Urothelium cell line (cell line): ENCODE measurements at regions not wholly inside any gene's neighbourhood (a gene's known extent, or its start where the extent isn't known, plus 50 kb on each side); places are given as distances from the start of the nearest gene placed in this dataset.
"Not testable (repeated sequence)": the region's sequence is repeated elsewhere in the genome, so short reads cannot be mapped to it uniquely, and the experiment has no call there.

ENCODE experiments used
- DNase-seq: peaks from one replicate; pipeline ENCODE4 v3.0.0; 2011; ENCODE audit warnings: low spot score, mixed read lengths
- FAIRE-seq: peaks from 2 replicates; lab custom pipeline; 2011; peaks lifted over from hg19 to GRCh38; lab: Jason Lieb, UNC

DNA sequence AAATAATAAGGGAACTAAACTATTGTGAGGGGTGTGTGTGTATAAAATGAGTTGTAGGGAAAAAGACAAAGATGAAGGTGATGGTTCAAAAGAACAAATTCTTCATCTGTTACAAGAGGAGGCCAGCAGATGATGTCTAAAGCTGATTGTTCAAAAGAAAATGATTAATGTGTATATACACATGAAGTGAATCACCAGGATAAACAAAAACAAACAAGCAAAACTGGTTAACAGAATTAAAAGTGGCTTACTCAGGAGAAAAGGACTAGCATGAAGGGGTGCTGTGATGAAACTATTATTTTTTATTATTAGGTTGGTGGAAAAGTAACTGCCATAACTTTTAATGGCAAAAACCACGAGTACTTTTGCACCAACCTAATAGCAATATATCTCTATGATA, 348.4 kb downstream of the BCL11B start:
- no peak for DNase-seq
- FAIRE-seq = no peak

DNA sequence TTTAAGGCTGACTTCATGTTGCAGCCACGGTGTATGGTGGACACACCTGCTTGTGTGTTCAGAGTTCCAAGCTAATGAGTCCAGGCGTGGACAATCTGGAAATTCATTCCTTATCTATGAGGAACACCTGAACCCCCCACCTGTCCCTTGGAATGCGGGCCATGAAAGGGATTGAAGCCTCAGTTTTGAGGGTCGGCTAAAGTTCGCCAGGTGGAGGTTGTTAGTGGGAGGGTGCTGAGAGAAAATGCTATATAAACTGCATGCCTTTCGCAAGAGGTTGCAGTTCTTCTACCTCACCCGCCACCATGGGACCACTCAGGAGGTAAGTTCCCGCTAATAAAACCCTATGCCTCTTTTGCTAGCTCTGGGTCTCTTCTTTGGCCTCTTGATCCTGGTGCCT, 348.0 kb downstream of the BCL11B start:
- FAIRE-seq (no peak), DNase-seq (no peak)

DNA sequence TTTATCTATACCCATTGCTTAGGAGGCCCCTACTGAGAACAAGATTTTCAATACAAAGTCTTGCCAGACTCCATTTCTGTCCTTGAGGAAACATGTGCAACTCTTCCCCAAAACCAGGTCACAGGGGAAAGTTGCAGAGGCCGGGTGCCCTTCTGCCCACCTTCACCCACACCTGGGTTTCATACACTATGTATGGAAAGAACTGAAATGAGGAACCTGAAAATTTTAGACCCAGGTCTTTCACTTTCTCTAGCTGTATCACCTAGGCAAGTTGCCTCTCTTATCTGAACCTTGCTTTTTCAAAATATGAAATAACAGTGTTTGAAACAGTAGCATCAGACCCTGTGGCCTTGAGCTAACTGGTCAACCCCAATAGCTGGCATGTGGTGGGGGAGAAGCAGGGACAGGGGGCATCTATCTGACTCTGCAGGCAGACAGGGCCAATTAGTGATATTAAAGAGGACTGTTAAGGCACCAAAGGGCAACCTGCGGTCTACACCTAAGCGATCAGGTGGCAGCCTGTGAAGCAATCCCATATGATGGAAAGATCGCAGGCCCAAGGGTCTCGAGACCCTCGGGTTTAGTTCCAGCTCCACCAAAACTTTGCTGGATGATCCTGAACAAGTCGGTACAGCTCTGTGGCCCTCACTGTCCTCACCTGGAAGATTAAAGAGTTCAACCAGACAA, 346.5 kb downstream of the BCL11B start:
- DNase-seq (no peak), FAIRE-seq (no peak)

DNA sequence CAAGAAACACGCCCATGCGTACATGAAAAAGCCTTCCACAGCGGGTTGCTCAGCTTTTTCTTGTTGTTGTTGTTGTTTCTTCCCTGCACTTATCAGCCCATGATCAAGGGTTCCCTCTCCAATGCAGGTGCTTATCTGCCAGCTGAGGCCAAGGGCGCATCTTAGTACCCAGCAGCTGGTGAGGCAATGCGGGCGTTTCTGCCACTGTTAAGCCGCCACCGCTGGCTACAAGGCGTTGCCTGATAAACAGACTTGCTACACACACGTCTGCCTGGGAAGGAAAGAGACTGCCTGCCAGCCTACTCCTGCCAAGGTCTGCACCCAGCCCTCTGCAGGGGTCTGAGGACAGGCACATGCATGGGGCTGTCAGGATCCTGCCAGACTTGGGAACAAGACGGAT, 345.9 kb downstream of the BCL11B start:
- FAIRE-seq (no peak), DNase-seq (no peak)

DNA sequence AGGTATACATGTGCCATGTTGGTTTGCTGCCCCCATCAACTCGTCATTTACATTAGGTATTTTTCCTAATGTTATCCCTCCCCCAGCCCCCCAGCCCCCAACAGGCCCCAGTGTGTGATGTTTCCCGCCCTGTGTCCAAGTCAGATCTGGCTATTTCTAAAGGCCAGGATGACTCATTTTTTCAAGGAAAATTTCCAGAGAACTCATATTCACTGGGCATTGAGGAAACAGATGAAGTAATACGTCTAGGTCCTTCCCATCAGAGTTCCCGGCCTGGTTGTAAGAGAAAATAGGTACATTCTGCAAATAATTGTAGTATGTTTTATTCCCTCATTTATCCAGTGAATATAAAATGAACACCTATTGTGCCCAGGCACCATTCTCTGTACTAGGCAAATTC, 345.2 kb downstream of the BCL11B start:
- no peak for DNase-seq
- FAIRE-seq = no peak

DNA sequence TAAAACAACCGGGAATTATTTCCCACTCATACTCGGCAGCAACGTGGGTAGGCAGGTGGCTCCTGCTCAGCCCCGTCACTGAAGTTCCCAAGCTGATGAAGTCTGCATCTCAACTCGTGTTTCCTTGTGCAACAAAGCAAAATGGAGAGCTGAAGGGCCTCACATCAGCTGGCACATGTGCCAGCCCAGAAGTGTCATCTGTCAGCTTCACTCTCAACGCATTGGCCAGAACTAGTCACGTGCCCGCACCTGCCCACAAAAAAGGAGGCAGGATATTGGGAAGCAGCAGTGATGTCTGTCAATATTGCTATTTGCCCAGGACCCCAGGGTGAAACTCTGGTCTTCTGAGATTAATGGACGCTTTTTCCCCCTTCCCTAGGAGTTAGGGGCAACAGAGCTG, 344.0 kb downstream of the BCL11B start:
- no peak for FAIRE-seq

DNA sequence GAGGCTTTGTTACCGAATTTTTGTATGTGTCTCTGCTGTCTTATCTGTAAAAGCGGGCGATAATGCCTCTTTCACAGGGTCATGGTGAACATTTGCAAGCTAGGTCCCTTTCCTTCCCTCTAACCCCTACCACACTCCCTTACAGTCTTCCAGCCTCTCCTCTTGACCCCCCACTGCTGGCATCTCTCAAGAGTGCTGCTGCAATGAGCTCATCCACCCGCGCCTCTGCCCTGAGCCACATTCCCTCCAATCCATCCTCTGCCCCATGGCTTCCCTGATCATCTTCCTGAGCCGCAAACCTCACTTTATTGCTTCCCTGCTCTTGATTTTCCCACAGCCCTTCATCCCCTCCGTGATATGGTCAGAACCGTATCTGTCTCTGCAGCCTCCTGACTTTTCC, 343.6 kb downstream of the BCL11B start:
- DNase-seq = no peak
- FAIRE-seq = no peak

More for the DNA sequence above, 344.0 kb downstream of the BCL11B start:
- no peak for DNase-seq

DNA sequence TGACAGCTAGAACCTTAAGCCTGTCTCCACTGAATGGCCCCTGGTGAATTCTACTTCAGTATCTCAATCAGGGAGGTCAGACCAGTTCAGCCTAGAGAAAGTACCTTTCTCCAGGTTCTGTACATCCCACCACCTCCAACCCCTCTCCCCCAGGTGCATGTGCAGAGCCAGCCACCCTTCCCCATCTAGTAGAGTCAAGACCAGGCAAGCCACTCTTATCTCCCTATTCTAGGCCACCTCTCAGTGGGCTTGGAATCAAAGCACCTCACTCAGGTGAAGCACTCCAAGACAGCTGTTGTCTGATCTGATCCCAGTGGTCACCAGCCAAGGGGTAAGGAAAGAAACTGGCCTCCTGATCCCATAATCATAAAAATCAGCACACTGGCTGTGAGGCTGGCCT, 340.9 kb downstream of the BCL11B start:
- DNase-seq (no peak), FAIRE-seq (no peak)

DNA sequence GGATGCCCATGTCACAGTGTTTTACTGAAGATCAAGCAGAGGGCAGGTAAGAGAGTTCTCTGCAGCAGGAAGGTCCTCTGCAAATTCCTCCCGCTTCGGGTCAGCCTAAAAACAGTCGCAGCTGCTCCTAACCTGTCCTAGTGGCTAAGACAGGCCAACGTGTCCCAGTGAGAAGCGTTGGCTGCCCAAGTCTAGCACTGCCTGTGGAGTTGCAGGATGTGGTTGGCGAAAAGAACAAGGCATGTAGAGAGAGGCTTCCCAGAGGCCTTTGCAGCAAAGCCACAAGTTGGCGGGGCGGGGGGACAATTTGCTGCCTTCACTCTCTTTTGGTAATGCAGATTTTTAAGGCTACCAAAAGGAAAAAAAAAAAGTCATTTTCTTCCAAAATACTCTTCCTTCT, 340.1 kb downstream of the BCL11B start:
- no peak for FAIRE-seq
- DNase-seq = no peak

DNA sequence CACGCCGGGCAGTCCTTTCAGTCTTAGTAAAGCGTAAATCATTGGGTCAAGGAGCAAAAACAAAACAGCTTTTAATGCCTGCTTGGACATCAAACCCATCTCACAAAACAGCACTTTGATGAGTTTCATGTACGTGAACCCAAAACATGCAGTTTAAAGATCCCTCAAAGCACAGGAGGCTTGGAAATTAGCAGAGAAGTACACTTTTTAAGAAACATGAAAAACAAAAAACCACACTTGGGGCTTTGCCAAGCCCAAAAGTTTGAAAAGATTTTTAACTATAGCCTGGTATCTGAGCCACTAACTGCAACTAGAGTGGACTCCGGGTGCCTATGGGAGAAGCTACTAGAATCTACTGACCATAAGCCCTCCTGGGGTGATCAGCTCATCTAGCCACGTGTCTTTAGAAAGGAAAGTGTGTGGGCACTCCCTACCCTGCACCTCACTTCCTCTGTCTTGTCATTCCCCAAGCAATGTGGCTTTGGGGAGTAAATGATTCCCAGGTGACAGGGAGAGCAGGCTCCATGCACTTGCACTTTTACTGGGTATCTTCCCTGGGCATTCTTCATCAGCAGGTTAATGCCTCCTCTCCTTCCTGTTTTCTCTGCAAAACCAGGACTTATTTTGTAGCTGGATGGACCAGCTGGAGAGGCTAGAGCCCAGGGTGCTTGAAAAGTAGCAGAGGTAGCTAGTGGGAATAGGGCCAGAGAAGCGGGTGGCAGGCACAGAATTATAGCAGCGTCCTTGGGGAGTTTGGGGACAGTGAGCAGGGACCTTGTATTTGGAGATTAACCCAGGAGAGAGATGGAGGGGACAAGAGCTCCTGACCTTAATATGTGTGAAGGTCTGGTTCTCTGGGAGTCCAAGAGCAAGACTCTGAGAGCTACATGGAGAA, 339.3 kb downstream of the BCL11B start:
- FAIRE-seq (no peak), DNase-seq (no peak)

DNA sequence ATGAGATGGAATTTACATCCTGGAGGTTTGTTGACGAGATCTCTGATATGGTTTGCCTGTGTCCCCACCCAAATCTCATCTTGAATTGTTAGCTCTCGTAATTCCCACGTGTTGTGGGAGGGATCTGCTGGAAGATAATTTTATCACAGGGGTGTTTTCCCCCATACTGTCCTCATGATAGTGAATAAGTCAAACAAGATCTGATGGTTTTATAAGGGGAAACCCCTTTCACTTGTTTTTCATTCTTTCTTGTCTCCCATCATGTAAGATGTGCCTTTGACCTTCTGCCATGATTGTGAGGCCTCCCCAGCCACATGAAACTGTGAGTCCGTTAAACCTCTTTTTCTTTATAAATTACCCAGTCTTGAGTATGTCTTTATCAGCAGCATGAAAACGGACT, 337.4 kb downstream of the BCL11B start:
- not testable (repeated sequence) for FAIRE-seq

DNA sequence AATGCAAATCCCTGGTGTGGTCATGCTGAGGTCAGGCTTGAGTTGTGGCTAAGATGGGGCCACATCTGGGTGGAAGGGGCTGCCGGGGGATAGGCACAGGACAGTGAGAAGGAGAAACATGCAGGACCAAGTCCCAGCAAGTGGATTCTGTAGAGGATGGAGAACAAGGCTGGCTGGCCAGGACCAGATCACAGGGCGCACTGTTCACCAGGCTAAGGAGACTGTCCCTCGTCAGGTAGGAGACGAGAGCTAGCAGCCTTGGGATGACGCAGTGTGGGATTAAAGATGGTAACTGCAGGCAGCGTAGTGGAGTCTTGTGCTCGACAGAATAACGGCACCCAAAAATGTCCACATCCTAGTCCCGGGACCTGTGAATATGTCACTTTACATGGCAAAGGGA, 336.1 kb downstream of the BCL11B start:
- no peak for DNase-seq
- no peak for FAIRE-seq

More for the DNA sequence above, 337.4 kb downstream of the BCL11B start:
- not testable (repeated sequence) for DNase-seq

DNA sequence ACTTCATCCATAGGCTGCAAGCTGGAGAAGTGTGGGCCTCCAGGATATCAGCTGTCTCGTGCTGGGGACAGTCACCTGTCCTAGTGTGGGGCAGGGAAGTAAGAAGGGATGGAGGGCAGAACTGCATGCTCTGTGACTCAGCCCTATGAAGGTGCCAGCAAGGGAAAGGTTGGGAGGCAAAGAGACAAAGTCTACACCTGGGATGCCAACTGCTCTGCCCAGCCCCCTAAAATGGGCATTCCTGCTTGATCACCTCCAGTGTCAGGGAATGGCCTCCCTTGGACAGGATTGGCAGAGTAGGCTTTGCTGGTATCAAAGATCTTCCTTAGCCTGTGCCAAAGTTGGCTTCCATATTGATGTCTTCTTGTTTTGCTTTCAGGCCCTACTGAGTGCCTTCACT, 335.0 kb downstream of the BCL11B start:
- FAIRE-seq (no peak), DNase-seq (no peak)

DNA sequence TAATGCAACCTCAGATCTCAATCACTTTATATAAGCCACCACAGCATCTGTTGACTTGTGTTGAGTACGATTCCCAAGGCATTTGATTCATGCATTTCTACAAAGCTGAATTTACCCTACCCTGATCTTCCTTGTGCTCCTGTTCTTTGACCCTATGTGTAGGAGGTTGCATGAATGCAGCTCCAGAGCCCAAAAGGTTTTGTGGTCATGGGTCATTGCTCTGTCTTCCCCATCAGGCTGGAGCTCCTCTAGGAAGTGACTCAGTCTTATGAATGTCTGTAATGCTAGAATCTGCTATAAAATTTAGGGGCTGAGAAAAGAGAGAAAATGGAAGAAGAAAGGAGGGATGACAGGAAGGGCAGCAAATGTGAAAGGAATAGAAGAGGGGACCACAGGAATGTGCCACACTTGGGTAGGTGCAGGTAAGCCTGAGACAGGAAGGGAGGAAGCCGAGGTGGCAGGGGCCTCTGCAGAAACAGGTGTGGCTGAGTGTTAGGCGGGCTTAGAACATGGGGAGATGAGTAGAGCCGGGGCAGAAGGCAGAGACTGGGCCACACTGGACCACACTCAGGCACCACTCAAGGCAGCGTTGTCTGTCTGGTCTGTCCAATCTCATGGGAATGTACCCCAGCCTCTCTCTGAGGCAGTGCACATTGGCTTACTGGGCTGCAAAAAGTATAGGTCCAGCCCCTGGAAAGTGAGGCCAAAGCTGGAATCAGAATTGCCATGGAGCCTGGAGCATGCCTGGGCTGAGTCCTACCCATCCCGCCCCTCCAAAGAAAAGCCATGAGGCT, 334.1 kb downstream of the BCL11B start:
- no peak for FAIRE-seq

DNA sequence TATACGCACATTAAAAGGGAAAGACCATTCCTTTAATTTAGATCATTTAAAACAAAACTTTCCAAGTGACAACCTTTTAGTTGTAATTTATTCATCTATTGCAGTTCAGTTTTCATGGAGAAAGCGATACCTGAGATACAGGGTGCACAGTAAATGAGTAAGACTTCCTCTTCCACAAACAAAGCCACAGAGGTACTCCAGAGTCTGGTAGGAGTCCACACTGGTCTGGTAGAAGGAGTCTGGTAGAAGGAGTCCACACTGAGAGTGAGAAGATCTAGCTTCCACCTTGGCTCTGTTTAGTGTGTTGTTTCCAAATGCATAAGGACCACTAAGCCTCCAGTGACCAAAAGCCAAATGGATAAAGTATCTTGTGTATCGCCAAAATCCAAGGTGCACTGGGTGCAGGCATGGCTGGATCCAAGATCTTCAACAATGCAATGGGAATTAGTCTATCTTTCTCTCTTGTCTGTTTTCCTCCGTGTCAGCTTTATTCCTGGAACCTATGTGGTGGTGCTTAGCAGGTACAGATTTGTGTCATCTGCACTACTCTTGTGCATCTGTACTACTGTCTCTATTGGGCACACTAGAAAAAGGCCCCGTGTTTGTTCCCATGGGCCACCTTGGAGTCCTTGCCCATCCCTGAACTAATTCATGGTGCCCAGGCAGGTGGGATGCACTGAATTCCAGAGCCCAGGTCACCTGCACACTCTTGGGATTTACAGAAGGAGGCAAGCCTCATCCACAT, 331.1 kb downstream of the BCL11B start:
- DNase-seq = no peak
- no peak for FAIRE-seq

More for the DNA sequence above, 334.1 kb downstream of the BCL11B start:
- DNase-seq = no peak

DNA sequence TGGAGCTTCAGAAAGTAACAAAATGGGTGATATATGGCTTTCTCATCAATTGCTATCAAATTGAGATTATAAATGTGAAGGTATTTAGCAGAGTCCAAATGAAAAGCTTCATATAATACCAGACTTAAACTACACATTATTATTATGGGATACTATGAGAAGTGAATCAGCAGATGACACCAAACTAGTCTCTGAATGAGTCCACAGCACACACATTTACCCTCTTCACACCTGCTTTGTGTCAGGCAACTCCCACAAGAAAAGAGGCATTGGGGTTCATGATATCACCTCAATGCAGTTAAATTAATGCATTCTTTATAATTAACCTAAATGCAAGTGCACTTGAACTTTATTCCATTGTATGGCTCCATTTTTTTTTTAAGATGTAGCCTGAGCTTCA, 330.5 kb downstream of the BCL11B start:
- FAIRE-seq = no peak
- DNase-seq = no peak

DNA sequence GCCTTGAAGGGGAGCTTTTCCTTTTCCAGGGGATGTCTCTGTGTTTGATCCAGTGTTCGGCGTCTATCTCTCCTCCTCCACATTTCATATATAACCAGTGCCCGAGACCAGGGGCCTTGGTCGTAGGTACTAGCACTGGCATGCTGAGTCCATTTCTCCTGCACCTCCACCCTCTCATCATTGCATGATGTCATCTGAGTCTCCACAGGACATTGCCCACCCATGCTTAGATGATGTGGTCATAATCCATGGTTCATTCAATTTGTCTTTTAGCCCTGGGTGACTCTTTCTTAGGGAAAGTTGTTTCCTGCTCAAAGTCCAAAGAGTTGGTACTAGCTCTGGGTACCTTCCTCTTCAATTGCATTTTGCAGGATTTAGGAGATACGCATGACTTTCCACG, 328.1 kb downstream of the BCL11B start:
- no peak for FAIRE-seq
- no peak for DNase-seq

DNA sequence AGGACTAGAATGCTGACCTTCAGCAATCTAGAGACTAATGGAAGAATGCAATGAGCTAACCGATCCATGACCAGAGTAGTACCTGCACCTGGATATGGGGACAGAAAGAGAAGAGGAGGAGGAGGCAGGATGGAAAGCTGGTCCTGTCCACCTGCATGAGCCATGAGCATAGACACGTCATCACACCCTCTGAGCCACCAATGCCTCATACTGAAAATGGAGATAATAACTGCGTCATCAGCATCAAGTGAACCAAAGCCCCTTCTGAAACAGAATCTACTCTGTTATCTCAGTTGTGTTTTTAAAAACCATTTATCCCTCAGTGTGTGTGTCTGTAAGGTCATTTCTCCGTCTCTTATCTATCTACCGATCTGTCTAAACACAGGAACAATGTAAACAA, 327.0 kb downstream of the BCL11B start:
- DNase-seq = no peak
- FAIRE-seq = no peak

DNA sequence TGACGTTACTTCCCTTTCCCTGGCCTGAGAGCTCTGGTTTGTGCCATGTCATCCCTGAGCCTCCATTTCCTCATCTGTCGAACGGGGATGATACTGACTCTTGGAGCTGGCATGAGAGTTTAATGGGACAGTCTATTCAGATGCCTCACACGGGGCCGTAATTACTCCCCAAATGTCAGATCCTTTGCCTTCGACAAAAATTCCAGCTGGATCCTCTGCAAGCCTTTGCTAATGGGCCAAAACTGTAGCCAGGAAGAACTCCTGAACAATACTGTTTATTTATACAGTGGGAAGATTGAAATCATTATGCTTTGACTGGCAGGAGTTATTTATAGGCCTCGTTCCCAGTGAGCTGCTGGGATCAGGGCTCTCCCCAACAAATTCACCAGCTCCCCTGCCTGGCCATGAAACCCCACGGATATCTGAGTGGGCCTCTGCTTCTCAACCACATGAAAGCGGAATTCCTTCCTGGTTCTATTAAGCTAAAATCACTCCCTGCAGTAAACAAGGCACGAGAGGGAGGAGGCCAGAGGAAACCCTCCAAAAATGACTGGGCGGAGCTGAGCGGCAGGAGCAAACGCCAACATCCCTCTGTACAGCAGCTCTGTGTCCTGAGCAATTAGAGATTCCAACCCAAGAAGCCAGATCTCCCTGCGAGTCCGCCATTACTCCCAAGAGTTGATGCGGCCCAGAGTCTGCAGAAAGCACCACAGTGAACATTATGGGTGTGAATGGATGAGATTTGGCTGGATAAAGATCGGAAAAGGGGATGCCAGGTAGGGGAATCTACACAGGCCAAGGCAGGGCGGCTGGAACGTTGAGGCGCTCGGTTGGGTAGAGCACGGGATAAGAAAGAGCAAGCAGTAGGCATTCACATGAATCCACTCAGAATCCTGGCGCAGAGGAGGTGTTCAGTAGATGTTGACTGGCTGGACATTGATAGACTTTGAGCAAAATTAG, 326.1 kb downstream of the BCL11B start:
- DNase-seq (no peak), FAIRE-seq (no peak)

DNA sequence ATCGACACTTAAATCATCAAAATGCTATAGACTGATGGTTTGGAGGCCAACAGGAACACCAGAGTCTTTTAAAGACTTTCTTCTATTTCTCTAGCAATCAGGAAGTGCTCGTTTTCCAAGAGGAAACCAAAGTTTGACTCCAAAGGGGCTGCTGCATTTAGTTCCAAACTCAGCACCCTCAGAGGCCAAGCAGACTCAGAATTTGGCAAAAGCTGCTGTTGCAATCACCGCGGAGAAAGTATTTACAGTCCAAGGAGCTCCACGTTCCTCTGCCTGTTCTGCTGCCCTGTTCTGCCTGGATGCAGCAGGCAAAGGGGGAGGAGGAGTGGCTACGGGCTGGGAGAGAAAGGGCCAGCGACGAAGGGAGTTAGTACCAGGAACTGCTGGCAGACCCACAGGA, 325.1 kb downstream of the BCL11B start:
- FAIRE-seq (no peak), DNase-seq (no peak)
